Frontal cortex (tissue), 1 donor: ENCODE measurements at regions not wholly inside any gene's neighbourhood (a gene's known extent, or its start where the extent isn't known, plus 50 kb on each side); places are given as distances from the start of the nearest gene placed in this dataset. TPM values are rescaled to one million over a fixed set of nuclear protein-coding genes. Genes with fewer than 3 reads are reported as not detected.

Experiments
- small RNA-seq: library from RNA; depleted of rRNA; stranded (forward); fragments of <200 nt; gene quantifications from one replicate; pipeline ENCODE3, GENCODE V24; 2014

Small RNA genes in the stretch of these regions (small RNA-seq; reads per million reads assigned to genes)
- gene AC025946.2 = not detected
- not detected for gene AL355333.1
- gene CUX2P1 = not detected
- gene RF00019 = not detected
- not detected for gene RNA5SP299
